ENCODE measurements at regions not wholly inside any gene's neighbourhood (a gene's known extent, or its start where the extent isn't known, plus 50 kb on each side); places are given as distances from the start of the nearest gene placed in this dataset.
"Not testable (repeated sequence)": the region's sequence is repeated elsewhere in the genome, so short reads cannot be mapped to it uniquely, and the experiment has no call there.

- TF ChIP-seq CTCF (IDR thresholded peaks at IDR 0.05); EZH2 (IDR thresholded peaks at IDR 0.05; ENCODE audit: borderline replicate concordance, insufficient read depth, low read depth, low read length, poor library complexity, severe bottlenecking): not testable (repeated sequence)
Measured at GRCh38 chr4:9702019-9702418, 79.4 kb upstream of the DRD5 start.
